GM18502 (cell line): ENCODE measurements at regions not wholly inside any gene's neighbourhood (a gene's known extent, or its start where the extent isn't known, plus 50 kb on each side); places are given as distances from the start of the nearest gene placed in this dataset.
"Not testable (repeated sequence)": the region's sequence is repeated elsewhere in the genome, so short reads cannot be mapped to it uniquely, and the experiment has no call there.

Experiments used
- ATAC-seq: cut with Tn5 transposase; IDR thresholded peaks from one replicate; pipeline ENCODE4 v1.9.1; 2021; ENCODE audit warnings: mild to moderate bottlenecking; ENCODE audit not compliant: unreplicated experiment, poor library complexity

DNA sequence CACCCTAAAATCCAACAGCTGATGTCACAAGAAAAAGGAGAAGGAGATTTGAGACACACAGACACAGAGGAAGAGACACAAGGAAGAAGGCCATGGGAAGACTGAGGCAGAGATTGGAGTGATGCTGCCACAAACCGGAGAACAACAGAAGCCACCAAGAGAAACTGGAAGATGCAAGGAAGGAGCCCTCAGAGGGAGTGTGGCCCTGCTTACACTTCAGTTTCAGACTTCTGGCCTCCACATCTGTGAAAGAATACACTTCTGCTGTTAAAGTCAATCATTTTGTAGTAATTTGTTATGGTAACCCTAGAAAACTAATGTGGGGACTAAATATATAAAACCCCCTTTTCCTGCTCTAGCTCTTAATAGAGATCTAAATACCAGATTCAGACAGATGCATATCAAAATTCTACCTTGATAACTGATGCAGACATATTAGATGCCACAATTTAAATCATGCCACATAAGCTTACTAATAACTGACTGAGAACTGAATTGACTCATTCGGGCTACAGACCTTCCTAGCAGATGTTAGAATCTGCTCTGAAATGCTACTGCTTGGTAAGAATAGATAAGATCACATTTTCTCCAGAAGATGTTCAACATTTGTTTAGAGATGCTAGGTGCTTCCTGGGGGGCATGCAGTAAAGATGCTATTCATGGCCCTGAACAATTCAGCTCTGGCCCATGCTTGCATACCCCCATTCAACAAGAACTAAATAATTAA lies 113.1 kb upstream of the CCND2 start:
- no peak for ATAC-seq

DNA sequence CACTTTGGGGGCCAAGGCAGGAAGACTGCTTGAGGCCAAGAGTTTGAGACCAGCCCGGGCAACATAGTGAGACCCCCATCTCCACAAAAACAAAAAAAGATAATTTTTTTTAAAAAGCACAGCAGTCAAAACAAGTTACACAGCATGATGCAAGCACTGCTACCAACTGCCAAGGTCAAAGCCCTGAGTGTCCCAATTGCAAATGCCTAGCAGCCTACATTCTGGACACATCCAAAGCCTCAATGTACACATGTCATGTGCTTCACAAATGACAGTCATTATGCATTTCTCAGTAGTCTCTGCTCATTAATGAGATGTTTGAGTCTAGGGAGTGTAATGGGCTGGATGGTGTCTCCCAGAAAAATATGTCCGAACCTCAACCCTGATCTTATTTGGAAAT lies 113.7 kb upstream of the CCND2 start:
- no peak for ATAC-seq

DNA sequence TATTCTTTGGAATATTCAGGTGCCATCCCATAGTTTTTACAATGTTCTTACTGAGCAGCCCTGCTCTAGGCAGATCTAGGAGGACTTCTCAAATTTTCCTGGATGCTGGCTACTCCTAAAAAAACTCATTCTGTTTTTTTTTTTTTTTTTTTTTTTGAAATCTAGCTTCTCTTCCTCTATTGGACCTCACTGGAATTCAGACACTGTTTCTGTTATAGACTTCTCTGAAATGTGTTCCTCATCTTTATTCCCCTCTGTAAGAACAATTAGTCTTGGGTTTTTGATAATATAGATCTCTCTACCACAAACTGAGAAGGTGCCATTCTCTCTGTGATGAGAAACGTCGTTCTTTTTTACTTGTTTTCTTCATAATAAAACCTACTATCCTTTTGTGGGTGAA lies 115.3 kb upstream of the CCND2 start:
- ATAC-seq, result no peak

DNA sequence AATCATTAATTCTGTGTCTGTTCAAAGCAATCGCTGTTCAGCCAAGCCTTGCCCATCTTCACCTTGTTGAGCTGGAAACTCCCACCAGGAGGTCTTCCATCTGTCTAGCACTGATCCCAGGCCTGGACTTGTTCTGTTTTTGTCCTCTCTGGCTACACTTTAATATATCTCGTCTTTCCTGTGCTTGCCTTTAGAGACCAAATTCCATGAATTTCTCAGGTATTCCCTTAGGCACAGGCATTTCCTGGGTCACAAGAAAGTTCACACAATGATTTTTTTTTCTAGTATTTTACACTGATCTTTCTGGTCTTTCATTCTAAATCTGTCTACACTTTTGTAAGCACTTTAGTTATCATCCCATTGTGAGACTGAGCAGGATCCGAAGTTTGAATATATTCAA lies 116.4 kb upstream of the CCND2 start:
- no peak for ATAC-seq

DNA sequence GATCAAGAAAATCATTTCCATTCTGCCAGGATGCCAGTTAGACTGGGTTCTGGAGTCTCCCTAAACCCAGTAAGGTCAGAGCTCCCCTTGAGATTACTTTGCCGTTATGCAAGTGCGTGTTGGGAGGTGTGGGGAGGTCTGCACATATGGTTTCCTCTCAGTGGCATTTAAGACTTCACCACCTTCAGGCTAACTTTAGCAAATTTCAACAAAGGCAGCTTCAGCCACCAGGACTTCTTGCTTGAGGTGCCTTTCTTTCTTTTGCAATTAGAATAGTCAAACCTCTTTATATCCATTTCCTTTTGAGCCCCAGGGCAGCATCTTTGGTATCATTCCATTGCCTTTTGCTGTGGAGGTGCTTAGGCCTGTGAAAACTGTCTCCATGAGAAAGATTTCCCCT lies 117.2 kb upstream of the CCND2 start:
- no peak for ATAC-seq

DNA sequence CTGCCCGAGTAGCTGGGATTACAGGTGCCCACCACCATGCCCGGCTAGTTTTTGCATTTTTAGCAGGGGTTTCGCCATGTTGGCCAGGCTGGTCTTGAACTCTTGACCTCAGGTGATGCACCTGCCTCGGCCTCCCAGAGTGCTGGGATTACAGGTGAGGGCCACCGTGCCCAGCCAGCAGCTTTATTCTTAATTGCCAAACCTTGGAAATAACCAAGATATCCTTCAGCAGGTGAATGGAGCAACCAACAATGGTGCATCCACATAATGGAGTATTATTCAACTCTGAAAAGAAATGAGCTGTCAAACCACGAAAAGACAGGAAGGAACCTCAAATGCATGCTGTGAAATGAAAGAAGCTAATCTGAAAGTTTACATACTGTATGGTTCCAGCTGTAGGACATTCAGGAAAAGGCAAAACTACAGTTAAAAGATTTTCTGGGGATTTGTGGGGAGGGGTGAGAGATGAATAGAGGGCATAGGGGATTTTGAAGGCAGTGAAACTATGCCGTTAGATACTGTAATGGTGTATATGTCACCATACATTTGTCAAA lies 118.8 kb upstream of the CCND2 start:
- no peak for ATAC-seq

DNA sequence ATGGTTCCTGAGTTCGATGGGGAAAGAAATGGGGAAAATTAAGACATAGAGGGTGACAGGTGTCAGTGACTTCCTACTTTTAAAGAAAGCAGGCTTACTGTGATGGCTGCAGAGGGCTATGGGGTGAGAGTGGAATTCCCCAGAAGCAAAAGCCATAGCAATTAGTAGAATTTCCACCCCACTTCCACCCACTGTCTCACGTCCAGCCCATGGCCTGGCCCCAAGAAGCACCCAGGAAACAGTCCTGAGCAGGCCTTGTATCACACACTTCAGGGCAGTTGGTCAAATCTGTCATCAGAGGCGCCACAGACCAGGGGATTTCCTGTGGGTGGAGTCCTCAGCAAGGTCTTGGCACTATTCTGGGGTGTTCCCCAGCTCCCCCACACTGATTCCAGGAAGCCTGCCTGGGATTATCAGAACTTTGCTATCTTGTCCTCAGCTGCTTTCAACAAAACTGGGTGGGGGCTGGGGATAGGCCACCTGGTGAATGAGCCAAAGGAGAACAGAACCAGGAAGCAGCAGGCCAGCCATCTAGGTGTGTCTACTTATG lies 120.1 kb upstream of the CCND2 start:
- ATAC-seq, result peak; percentile 78

DNA sequence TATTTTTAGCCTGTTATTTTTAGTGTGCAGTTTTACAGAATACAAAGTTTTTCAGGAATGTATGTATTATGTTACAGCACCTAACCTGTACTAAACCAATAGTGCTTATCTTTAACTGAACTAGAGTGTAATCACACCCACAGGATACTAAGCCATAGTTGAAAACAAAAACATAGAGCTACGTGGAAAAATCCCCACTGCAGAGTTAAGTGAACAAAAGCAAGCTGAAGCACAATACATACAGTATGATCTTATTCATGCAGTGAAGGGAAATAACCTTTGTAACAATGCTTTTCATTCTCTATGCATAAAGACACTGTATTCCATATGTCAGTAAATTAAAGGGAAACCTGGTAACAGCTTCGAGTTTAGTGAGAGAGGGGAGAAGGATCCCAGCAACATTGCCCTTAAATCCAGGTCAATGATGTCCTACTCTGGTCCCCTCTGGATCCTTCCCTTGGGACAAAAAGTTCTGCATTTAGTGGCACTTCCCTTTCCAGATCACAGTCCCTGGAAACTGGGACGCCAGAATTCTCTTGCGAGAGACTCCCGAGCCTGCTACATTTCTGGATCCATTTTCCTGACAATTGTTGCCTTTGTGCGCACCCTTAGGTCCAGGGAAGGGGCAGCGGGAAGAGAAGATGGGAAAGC lies 121.3 kb upstream of the CCND2 start:
- no peak for ATAC-seq

DNA sequence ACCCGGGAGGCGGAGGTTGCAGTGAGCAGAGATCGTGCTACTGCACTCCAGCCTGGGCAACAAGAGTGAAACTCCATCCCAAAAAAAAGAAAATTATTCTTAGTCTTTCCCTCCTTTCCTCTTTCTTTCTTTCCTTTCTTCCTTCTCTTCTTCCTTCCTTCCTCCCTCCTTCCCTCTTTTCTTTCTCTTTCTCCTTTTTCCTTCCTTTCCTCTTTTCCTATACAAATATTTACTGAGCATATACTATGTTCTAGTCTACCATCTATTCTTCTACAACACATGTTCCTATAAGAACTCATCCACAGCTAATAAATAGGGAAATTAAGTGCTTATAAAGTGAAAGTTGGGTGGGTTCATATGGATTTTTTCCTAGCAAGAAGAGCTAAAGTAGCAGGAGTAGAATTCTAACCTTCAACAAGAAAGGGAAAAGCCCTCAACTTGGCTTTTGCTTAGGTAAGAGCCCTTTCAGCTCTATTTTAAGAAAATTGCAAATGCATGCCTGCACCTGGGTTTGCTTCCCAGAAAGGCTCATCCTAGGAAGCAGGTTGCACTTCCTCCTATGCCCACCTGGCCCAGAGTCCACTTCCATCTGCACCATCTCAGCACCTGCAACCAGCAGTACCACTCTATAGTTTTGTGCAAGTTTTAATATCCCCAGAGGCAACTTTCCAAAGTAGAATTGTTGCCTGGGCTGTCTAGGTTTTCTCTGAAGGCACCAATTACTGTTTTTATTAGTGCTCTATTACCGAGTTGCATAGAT lies 122.0 kb upstream of the CCND2 start:
- no peak for ATAC-seq

DNA sequence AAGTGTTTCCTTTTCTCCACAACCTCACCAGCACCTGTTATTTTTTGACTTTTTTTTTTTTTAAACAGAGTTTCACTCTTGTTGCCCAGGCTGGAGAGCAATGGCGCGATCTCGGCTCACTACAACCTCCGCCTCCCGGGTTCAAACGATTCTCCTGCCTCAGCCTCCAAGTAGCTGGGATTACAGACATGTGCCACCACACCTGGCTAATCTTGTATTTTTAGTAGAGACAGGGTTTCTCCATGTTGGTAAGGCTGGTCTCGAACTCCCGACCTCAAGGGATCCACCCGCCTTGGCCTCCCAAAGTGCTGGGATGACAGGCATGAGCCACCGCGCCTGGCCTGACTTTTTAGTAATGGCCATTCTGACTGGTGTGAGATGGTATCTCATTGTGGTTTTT lies 123.2 kb upstream of the CCND2 start:
- ATAC-seq, result not testable (repeated sequence)

DNA sequence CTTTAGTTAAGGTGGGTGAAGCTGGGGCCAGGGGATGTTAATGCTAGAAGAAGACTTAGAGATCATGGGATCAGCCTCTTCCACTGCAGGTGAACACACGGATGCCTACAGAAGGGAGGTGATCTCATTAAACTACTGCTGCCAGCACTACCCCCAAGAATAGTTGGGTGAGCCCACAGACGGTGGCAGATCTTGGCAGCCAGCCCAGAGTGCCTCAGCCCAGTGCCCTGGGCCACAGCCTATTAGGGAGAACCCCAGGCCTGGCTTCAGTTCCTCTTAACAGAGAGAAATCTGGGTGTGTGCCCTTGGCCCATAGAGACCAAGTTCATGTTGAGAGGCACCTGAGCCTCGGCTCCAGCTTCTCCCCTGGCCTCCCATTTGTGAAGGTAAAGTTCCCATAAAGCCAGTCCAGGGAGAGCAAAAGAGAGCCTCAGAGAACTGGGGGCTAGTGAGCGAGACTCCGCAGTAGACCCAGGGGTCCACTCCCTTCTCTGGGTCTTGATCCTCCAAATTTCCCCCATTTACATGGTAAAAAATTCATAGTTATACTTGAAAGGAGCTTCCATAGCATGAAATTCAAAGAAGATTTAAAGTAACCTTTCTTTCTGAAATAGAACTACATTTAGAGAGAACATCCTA lies 125.0 kb upstream of the CCND2 start:
- peak; percentile 61 for ATAC-seq

DNA sequence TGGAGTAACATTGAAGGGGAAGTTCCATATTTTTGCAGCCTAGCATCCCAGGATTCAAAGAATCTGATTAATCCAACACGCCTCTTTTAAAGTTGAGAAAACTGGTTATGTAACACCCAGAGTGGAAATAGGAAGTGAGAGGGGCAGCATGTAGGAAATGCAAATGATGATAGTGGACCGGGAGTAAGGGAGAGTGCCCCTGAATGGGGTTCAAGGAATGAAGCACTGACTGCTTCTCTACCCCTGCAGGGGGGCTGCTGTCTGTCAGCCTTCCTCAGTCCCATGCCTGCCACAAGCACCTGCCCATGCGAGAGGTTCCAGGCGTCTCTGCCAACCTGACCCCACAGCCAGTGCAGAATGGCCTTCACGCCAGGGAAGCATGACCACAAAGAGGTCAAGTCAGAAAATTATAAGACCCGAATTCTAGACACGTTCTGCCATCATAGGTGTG lies 126.5 kb upstream of the CCND2 start:
- ATAC-seq, result no peak

DNA sequence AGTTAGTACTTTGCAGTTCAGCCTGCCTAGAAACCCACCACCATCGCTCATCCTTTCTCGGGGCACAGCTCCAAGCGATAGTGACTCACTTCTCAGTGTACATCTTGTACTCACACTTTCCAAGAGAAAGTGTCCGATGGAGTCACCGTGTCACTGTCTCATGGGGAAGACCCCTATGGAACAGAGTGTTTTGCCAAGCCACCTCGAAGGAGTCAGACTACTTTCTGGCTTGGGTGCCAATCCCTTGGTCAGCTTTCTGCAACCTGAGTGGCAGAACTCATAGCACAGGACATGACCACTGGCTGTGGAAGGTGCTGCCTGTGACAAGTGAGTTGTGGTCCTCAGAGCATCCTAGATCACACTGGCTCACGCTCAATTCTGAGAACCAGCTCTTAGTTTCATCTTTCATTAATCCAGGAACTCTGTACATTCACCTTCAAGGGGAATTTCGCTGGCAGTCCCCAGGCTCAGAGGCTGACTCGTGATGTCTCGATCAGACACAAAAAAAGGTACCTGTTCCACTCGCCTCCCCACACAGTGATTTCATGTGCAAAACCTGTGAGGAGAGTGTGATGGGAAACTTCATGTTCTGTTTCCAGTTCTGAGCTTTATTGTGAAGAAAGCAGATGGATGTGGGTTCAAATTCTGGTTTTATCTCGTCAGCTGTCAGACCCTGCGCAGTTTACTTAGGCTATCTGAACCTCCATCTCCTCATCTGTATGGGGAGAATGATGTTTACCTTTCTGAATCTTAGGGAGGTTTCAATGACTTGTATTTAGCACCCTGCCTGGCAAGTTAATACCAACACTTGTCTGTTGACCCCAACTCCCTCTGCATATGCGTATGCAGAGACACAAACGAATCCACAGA lies 127.3 kb upstream of the CCND2 start:
- ATAC-seq, result no peak

DNA sequence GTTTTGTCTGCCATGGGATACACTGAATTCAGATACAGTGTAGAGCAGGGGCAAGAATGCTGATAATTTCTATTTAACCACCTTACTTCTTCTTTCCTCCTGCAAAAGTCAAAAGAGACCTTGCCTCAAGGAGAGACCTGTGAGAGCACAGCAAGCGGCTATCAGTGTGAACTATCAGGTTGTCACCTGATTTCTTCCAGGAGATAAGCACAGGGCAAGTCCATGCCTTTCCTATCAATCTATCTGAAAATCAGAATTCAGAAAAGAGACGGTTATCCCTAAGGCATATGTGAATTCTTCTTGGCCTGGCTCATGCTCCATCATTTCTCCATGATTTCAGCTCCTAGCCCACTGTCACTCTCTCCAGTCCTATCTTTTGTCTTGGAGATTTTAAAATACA lies 128.9 kb upstream of the CCND2 start:
- no peak for ATAC-seq

DNA sequence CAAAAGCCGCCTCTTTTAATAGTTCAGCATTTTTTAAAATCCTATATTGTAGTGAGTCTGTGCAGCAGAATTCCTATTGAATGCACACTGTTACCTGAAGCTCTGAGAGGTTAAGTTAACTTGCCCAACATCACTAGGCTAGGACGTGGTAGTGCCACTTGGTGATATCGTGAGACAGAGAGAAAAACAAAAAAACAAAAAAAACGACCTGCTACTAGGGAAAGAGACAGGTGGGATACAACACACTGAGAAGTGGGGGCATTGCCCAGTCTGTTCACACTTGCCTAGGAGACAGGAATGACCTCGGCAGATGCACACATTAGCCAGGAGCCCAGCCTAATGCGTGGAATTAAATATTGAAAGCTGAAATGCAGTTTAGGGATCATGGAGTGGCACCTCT lies 129.7 kb upstream of the CCND2 start:
- ATAC-seq, result no peak

DNA sequence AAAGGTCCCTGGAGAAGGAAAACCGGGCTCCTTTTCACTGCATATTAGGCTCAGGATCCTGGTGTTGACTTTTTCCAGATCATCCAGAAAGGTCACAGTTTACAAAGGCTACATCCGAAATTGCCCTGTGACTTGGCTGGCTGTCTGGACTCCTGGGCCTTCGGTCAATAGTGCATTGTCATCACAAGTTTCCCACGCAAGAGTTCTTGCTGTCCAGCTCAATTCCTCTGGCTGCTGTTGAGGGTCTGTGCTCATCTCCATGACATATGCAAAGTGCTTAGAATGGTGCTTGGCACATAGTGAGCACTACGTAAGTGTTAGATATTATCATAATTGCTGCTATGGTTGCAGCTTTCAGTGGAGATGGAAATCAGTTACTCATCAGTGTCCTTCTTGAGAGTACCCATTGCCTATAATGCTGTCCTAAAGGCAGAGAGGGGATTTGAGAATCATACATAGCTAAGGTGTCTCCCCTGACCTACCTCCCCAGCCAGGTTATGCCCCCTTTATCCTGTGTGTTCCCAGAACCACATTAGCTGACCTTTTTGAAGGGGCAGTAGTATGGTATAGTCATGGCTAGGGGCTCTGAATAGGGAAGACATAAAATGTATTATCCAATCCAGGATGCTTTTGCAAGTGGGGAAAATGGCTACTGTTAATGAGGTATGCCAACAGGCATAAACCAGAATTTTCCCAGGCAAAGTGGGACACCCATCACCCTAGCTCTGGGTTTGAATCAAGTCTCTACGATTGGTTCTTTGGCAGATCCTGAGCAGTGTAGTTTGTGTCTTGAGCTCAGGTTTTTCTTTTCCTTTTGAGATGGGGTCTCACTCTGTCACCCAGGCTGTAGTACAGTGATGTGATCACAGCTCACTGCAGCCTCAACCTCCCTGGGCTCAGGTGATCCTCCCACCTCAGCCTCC lies 132.0 kb upstream of the CCND2 start:
- ATAC-seq, result no peak

DNA sequence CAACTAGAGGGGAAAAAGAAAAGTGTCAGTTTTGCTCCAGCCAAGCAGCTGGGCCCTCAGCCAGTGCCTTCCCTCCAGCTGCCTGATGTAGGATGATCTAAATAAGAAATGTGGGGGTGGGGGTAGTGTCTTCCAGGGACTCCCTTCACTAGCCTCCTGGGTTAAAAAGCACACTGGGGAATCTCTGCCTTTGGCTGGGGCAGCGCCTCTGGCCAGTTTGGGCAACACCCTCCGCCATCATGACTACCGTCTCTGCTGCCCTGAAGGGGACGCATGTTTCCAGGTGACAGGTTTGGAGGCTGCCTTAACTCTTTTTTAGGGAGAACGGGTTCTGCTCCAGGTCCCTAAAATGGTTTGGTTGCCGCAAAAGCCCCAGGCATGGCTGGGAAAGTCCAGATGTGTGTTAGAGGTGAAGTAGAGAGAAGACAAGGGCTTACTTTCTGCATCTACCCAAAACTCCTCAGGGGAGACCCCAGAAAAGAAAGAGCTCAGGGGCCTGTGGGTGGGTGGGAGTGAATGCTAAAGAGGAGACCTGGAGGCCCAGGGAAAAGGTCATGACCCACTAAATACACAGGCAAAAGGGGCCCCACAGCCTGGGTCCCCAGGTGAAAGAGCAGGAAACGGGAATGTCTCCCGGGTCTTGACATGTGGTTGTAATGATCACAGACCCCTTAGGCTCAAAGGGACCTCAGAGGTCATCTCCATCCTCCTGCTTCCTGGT lies 132.8 kb upstream of the CCND2 start:
- no peak for ATAC-seq

DNA sequence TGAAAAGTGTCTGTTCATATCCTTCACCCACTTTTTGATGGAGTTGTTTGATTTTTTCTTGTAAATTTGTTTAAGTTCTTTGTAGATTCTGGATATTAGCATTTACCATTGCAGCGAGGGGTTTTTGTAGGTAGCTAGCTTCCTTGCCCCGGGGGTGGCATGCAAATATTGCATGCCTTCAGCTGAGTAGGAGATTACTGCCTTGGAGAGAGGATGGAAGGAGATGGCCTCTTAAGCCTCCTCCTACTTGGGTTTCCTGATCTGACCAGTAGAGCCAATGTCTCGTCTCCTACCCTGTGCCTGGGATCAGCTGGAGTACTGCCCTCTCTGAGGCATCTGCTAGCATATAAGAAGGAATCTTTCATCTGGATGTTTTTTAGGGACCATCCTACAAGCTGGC lies 134.4 kb upstream of the CCND2 start:
- ATAC-seq, result no peak
